Gastrocnemius medialis (tissue), 4 donors: ENCODE measurements at regions not wholly inside any gene's neighbourhood (a gene's known extent, or its start where the extent isn't known, plus 50 kb on each side); places are given as distances from the start of the nearest gene placed in this dataset.

Experiments
- CTCF ChIP-seq, 5 experiments: fragments of 450-650 bp in 3 of 5; fragments of 200-600 bp in 2 of 5; sonication (generic) in 2 of 5; IDR thresholded peaks in 4 of 5; conservative IDR thresholded peaks in 1 of 5; 1 replicate in 4 of 5; 2 replicates in 1 of 5; pipeline ENCODE4 v1.5.1; 2016 to 2019; ENCODE audit warnings: antibody characterized with exemption in 5 of 5, mild to moderate bottlenecking in 3 of 5, moderate library complexity in 3 of 5
- POLR2A ChIP-seq, 2 donors: fragments of 450-650 bp; IDR thresholded peaks; one replicate each; pipeline ENCODE4 v1.6.1; 2017; ENCODE audit warnings: antibody characterized with exemption in 2 of 2, mild to moderate bottlenecking in 2 of 2, moderate library complexity in 2 of 2

GRCh38 chr16:73503093-73503492 is 455.2 kb upstream of the ZFHX3 start:
- TF ChIP-seq CTCF (IDR thresholded peaks at IDR 0.05 in 4 of 5, conservative IDR thresholded peaks at IDR 0.05 in 1 of 5) (no peak), POLR2A (IDR thresholded peaks at IDR 0.05) (no peak)
